ENCODE measurements at regions not wholly inside any gene's neighbourhood (a gene's known extent, or its start where the extent isn't known, plus 50 kb on each side); places are given as distances from the start of the nearest gene placed in this dataset.

DNA sequence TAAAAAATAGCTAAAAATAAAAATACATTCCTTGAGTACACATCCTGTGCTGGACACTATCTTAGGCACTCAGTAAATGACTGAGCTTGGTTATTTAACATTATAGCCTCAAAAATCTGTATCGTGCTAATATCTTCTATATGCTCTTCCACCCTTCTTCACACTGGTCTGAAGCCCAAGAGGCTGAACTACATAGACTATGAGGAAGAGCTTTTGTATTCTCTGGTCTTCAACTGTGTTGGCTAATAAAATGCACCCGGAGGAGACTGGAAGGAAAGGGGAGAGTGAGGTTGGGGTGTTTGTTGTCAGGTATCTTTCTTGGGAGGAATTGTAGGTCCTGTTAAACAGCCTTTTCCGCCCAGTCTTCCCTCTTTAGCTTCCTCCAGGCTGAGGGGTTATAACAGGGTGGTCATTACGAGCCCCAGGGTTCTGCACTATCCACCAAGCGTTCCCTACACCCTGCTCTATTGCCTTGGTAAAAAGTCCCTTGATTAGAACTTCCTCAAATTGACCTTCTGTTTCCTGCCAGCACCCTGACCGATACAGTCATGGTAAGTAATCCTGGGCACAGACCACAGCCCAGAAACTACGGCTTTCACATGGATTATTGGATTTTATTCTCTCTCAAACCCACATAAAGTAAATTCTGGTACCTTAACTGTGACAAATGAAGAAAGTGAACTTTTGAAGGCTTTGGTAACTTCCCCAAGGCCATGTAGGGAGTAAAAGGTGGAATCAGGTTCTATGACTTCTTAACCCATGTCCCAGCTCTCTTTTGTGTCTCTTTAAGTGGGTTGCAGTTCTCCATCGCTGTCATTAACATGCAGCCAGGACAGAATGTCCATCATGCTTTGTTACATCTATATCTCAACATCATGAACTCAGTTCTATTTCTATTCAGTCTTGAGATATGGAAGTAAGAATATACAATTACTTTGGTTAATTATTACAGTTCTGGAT, 71.3 kb downstream of the PTHLH start:
- TF ChIP-seq, protein P1, sequence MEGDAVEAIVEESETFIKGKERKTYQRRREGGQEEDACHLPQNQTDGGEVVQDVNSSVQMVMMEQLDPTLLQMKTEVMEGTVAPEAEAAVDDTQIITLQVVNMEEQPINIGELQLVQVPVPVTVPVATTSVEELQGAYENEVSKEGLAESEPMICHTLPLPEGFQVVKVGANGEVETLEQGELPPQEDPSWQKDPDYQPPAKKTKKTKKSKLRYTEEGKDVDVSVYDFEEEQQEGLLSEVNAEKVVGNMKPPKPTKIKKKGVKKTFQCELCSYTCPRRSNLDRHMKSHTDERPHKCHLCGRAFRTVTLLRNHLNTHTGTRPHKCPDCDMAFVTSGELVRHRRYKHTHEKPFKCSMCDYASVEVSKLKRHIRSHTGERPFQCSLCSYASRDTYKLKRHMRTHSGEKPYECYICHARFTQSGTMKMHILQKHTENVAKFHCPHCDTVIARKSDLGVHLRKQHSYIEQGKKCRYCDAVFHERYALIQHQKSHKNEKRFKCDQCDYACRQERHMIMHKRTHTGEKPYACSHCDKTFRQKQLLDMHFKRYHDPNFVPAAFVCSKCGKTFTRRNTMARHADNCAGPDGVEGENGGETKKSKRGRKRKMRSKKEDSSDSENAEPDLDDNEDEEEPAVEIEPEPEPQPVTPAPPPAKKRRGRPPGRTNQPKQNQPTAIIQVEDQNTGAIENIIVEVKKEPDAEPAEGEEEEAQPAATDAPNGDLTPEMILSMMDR (IDR thresholded peaks at IDR 0.05; ENCODE audit: extremely low read depth in 1 of 2, insufficient read depth in 1 of 2, low read depth in 1 of 2, low read length in 2 of 2): no peak
- TF ChIP-seq POLR2AphosphoS5 (IDR thresholded peaks at IDR 0.05; ENCODE audit: insufficient read depth, low read depth, low read length) (no peak), POLR2A (IDR thresholded peaks at IDR 0.05; ENCODE audit: low read depth, low read length) (no peak)

All from endothelial cell of umbilical vein (primary cell).